ENCODE measurements at regions not wholly inside any gene's neighbourhood (a gene's known extent, or its start where the extent isn't known, plus 50 kb on each side); places are given as distances from the start of the nearest gene placed in this dataset.

- ChIA-PET RAD21 (ENCODE audit: unreplicated experiment) (no interaction called here), POLR2A (no interaction called here), SMC1A (ENCODE audit: uncharacterized antibody, unreplicated experiment) (interaction anchor here (1.6 kb wide), 1 partner anchor 13 kb away, joined by 4 read pairs; no protein-coding TSS in a partner anchor), CTCF (interaction anchor here (0.6 kb wide), 1 partner anchor 14 kb away, joined by 3 read pairs; no protein-coding TSS in a partner anchor)
- Histone ChIP-seq H2AFZ (ENCODE audit: control insufficient read depth, low read depth, low read length) (no peak overlapping the region), H4K20me1 (ENCODE audit: control insufficient read depth, insufficient read depth) (no peaks in the 10 kb centered on the region), H3K79me2 (ENCODE audit: control insufficient read depth, insufficient read depth, low read length) (no peaks in the 10 kb centered on the region), H3K4me3 (no peak overlapping the region), H3K9me3 (replicated peaks; ENCODE audit: control insufficient read depth, insufficient read depth, low read length) (no peaks in the 10 kb centered on the region; the same call in 2 of the 3 replicates), H3K9ac (ENCODE audit: control insufficient read depth, insufficient read depth, low read length) (no peak overlapping the region), H3K36me3 (ENCODE audit: control insufficient read depth in 2 of 2, insufficient read depth in 2 of 2, low read length in 1 of 2) (no peaks in the 10 kb centered on the region), H3K4me1 (ENCODE audit: control insufficient read depth, insufficient read depth, low read length) (no peaks in the 10 kb centered on the region), H3K4me2 (ENCODE audit: control insufficient read depth, insufficient read depth) (no peak overlapping the region), H3K27ac (ENCODE audit: control insufficient read depth, insufficient read depth) (no peak overlapping the region), H3K27me3 (replicated peaks in 1 of 2; ENCODE audit: control insufficient read depth in 2 of 2, insufficient read depth in 2 of 2, low read length in 1 of 2) (no peaks in the 10 kb centered on the region; a peak in 2 of 4 replicates)
- in situ Hi-C loops (cut with MboI) (no loop called here), intact Hi-C loops (cut with micrococcal nuclease; ENCODE audit: unreplicated experiment) (no loop called here)
- DNase-seq (ENCODE audit: low read depth, low spot score) (no peak), FAIRE-seq (no peak), ATAC-seq (no peak)
- no TSS peak for BruUV-seq (replicated peaks)
- TF ChIP-seq NFYA (IDR thresholded peaks at IDR 0.05; ENCODE audit: borderline replicate concordance, low read depth, low read length): no peak
- no peak for TF ChIP-seq ZNF622 (IDR thresholded peaks at IDR 0.05)
- TF ChIP-seq SUPT20H (IDR thresholded peaks at IDR 0.05; ENCODE audit: borderline replicate concordance, control insufficient read depth, low read depth, low read length): no peak
- TF ChIP-seq ZNF24 (IDR thresholded peaks at IDR 0.05): no peak
- TF ChIP-seq, protein P1, sequence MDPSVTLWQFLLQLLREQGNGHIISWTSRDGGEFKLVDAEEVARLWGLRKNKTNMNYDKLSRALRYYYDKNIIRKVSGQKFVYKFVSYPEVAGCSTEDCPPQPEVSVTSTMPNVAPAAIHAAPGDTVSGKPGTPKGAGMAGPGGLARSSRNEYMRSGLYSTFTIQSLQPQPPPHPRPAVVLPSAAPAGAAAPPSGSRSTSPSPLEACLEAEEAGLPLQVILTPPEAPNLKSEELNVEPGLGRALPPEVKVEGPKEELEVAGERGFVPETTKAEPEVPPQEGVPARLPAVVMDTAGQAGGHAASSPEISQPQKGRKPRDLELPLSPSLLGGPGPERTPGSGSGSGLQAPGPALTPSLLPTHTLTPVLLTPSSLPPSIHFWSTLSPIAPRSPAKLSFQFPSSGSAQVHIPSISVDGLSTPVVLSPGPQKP (IDR thresholded peaks at IDR 0.05; ENCODE audit: low read depth, low read length): no peak
- TF ChIP-seq, protein P2, sequence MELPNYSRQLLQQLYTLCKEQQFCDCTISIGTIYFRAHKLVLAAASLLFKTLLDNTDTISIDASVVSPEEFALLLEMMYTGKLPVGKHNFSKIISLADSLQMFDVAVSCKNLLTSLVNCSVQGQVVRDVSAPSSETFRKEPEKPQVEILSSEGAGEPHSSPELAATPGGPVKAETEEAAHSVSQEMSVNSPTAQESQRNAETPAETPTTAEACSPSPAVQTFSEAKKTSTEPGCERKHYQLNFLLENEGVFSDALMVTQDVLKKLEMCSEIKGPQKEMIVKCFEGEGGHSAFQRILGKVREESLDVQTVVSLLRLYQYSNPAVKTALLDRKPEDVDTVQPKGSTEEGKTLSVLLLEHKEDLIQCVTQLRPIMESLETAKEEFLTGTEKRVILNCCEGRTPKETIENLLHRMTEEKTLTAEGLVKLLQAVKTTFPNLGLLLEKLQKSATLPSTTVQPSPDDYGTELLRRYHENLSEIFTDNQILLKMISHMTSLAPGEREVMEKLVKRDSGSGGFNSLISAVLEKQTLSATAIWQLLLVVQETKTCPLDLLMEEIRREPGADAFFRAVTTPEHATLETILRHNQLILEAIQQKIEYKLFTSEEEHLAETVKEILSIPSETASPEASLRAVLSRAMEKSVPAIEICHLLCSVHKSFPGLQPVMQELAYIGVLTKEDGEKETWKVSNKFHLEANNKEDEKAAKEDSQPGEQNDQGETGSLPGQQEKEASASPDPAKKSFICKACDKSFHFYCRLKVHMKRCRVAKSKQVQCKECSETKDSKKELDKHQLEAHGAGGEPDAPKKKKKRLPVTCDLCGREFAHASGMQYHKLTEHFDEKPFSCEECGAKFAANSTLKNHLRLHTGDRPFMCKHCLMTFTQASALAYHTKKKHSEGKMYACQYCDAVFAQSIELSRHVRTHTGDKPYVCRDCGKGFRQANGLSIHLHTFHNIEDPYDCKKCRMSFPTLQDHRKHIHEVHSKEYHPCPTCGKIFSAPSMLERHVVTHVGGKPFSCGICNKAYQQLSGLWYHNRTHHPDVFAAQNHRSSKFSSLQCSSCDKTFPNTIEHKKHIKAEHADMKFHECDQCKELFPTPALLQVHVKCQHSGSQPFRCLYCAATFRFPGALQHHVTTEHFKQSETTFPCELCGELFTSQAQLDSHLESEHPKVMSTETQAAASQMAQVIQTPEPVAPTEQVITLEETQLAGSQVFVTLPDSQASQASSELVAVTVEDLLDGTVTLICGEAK (IDR thresholded peaks at IDR 0.05; ENCODE audit: borderline replicate concordance): no peak
- TF ChIP-seq IKZF1 (conservative IDR thresholded peaks at IDR 0.05): no peak
- TF ChIP-seq, protein P3, sequence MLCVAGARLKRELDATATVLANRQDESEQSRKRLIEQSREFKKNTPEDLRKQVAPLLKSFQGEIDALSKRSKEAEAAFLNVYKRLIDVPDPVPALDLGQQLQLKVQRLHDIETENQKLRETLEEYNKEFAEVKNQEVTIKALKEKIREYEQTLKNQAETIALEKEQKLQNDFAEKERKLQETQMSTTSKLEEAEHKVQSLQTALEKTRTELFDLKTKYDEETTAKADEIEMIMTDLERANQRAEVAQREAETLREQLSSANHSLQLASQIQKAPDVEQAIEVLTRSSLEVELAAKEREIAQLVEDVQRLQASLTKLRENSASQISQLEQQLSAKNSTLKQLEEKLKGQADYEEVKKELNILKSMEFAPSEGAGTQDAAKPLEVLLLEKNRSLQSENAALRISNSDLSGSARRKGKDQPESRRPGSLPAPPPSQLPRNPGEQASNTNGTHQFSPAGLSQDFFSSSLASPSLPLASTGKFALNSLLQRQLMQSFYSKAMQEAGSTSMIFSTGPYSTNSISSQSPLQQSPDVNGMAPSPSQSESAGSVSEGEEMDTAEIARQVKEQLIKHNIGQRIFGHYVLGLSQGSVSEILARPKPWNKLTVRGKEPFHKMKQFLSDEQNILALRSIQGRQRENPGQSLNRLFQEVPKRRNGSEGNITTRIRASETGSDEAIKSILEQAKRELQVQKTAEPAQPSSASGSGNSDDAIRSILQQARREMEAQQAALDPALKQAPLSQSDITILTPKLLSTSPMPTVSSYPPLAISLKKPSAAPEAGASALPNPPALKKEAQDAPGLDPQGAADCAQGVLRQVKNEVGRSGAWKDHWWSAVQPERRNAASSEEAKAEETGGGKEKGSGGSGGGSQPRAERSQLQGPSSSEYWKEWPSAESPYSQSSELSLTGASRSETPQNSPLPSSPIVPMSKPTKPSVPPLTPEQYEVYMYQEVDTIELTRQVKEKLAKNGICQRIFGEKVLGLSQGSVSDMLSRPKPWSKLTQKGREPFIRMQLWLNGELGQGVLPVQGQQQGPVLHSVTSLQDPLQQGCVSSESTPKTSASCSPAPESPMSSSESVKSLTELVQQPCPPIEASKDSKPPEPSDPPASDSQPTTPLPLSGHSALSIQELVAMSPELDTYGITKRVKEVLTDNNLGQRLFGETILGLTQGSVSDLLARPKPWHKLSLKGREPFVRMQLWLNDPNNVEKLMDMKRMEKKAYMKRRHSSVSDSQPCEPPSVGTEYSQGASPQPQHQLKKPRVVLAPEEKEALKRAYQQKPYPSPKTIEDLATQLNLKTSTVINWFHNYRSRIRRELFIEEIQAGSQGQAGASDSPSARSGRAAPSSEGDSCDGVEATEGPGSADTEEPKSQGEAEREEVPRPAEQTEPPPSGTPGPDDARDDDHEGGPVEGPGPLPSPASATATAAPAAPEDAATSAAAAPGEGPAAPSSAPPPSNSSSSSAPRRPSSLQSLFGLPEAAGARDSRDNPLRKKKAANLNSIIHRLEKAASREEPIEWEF (IDR thresholded peaks at IDR 0.05; ENCODE audit: insufficient replicate concordance, low read depth, low read length): no peak
- no peak for TF ChIP-seq ZNF207 (IDR thresholded peaks at IDR 0.05; ENCODE audit: borderline replicate concordance)
- TF ChIP-seq MXI1 (IDR thresholded peaks at IDR 0.05; ENCODE audit: low read depth, low read length): no peak
- TF ChIP-seq HDAC2 (IDR thresholded peaks at IDR 0.05): no peak
- WGBS (ENCODE audit: insufficient coverage, insufficient replicate concordance, low lambda C conversion rate, missing lambda C conversion rate): 43% methylated on average over 13 of the region's 13 CpGs
These were observed 498.3 kb upstream of the SULF2 start for GRCh38 chr20:48283470-48284110.
